ENCODE measurements at regions not wholly inside any gene's neighbourhood (a gene's known extent, or its start where the extent isn't known, plus 50 kb on each side); places are given as distances from the start of the nearest gene placed in this dataset.

DNA sequence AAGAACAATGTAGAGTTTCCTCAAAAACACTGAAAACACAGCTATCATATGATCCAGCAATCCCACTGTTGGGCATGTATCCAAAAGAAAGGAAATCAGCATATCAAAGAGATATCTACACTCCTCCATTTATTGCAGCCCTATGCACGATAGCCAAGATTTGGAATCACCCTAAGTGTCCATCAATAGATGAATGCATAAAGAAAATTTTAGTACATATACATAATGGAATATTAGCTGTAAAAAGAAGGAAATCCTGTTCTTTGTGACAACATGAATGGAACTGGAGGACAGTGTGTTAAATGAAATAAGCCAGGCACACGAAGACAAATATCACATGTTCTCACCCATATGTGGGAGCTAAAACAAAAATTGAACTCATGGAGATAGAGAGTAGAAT is 114.5 kb upstream of the FN1 start:
- TF ChIP-seq CTCF (IDR thresholded peaks at IDR 0.05; ENCODE audit: low read depth, low read length, poor library complexity, severe bottlenecking) (no peak), EZH2phosphoT487 (IDR thresholded peaks at IDR 0.05; ENCODE audit: borderline replicate concordance, low read length) (no peak)

All from DOHH2 (cell line).